ENCODE measurements at regions not wholly inside any gene's neighbourhood (a gene's known extent, or its start where the extent isn't known, plus 50 kb on each side); places are given as distances from the start of the nearest gene placed in this dataset.

- TF ChIP-seq CTCF (IDR thresholded peaks at IDR 0.05 in 2 of 3, conservative IDR thresholded peaks at IDR 0.05 in 1 of 3; ENCODE audit: borderline replicate concordance in 1 of 3, insufficient read depth in 1 of 3, low read depth in 2 of 3, low read length in 2 of 3), result no peak
- no peak for TF ChIP-seq MAX (IDR thresholded peaks at IDR 0.05)
- TF ChIP-seq SIN3A (IDR thresholded peaks at IDR 0.05; ENCODE audit: low read depth), result no peak
- TF ChIP-seq POLR2A (IDR thresholded peaks at IDR 0.05; ENCODE audit: borderline replicate concordance, extremely low read depth, insufficient read depth, insufficient read length), result no peak
- no peak for TF ChIP-seq ZBTB33 (IDR thresholded peaks at IDR 0.05; ENCODE audit: extremely low read depth, insufficient replicate concordance, low read length)
These were observed 104.1 kb upstream of the LPP start for GRCh38 chr3:188049606-188050530.

Data from HCT116 (cell line).